ENCODE measurements at regions not wholly inside any gene's neighbourhood (a gene's known extent, or its start where the extent isn't known, plus 50 kb on each side); places are given as distances from the start of the nearest gene placed in this dataset.

DNA sequence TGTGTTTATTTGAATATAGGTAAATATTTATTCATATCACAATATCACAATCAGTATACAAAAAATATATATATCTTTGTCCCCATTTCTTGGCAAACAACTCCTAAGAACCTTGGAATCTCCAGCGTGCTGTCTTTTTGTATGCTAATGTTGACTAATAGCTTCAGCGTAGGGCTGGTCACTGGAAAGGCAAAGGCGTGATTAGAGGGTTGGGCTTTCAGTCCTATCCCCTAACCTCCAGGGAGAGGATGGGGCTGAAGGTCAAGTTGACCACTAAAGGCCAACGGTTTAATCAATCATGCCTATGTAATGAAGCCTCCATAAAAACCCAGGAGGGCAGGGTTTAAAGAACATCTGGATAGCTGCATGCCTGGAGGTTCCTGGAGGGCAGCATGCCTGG, 79.6 kb upstream of the BNC2 start:
- H3K27me3 Mint-ChIP-seq: no peaks in the 10 kb centered on the region
- no peaks in the 10 kb centered on the region for H3K4me1 ChIP-seq (ENCODE audit: control insufficient read depth in 1 of 2, extremely low read depth in 1 of 2, insufficient read depth in 2 of 2, low read length in 2 of 2)
- no peak overlapping the region for H3K27ac ChIP-seq (ENCODE audit: low read length)
- no peak for ATAC-seq (replicated peaks in 1 of 4)
- H3K4me3 Mint-ChIP-seq: no peak overlapping the region
- DNase-seq: no peak
- H3K36me3 ChIP-seq (ENCODE audit: control insufficient read depth in 2 of 2, extremely low read depth in 1 of 2, insufficient read depth in 1 of 2, low read length in 1 of 2): no peaks in the 10 kb centered on the region
- no peak overlapping the region for H3K4me3 ChIP-seq (ENCODE audit: control insufficient read depth in 1 of 2, extremely low read depth in 1 of 2, low read length in 1 of 2)
- H3K9me3 ChIP-seq: no peaks in the 10 kb centered on the region
- H3K9me3 Mint-ChIP-seq: peaks cover 2 to 5% (median 3%) of the 10 kb centered on the region in 3 donors
- ChIA-PET POLR2A (no interaction called here), CTCF (no interaction called here)
- no peaks in the 10 kb centered on the region for H3K36me3 Mint-ChIP-seq
- 40% methylated on average over 1 of the region's 4 CpGs for WGBS (ENCODE audit: insufficient coverage)
- no peaks in the 10 kb centered on the region for H3K4me1 Mint-ChIP-seq
- no peaks in the 10 kb centered on the region for H3K27me3 ChIP-seq (replicated peaks in 1 of 2; ENCODE audit: control insufficient read depth in 2 of 2, extremely low read depth in 1 of 2, insufficient read depth in 2 of 2, low read length in 1 of 2)
- no peak overlapping the region for H3K27ac Mint-ChIP-seq

DNA sequence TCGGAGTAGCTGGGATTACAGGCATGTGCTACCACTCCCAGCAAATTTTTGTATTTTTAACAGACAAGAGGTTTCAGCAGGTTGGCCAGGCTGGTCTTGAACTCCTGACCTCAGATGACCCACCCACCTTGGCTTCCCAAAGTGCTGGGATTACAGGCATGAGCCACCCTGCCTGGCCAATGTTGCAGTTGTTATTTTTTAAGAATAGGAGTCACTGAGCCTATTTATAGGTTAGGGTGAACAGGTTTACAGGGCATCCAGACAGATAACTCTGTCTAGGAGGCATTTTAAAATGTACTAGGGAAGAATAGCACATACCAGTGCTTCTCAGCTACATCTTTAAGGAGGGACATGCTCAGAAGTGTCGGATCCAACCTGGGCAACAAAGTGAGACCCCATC, 60.1 kb upstream of the BNC2 start:
- CTCF ChIA-PET: no interaction called here
- ATAC-seq (replicated peaks in 1 of 4): no peak
- 100% methylated on average over 1 of the region's 2 CpGs for WGBS (ENCODE audit: insufficient coverage)

DNA sequence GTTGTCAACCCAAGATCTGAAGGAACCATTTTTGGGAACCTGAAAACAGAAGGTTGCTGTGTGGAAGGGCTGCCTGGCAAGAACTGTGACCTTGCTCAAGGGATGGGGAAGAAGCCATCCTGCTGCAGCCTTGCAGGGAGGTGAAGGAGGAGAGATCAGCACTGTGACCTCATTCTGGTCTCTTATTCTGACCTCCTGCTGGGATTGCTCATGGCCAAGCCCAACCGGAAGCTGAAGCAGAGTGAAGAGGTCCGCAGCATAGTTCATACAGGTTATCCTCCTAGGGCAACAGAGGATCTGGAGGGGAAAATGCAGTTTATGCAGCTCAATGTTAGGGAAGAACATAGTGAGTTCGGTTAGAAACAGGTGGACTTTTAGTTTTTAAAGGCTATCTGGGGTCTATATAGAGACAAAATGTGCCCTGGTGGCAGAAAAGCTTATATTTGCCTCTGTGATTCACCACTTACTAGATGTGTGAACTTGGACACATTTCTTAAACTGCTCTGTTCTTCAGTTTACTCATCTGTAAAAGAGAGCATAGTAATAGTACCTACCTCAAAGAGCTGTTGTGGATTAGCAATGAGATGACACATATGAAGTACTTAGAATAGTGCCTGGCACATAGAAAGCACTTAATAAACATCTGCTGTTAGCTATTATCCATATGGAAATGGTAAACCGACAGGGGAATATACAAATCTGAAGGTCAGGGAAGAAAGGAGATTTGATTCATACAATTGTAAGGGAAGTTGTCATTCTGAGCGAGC, 57.9 kb upstream of the BNC2 start:
- H3K4me1 ChIP-seq (ENCODE audit: control insufficient read depth in 1 of 2, extremely low read depth in 1 of 2, insufficient read depth in 2 of 2, low read length in 2 of 2): no peaks in the 10 kb centered on the region
- WGBS (ENCODE audit: insufficient coverage): 85% methylated on average over 4 of the region's 5 CpGs

More for the DNA sequence above, 60.1 kb upstream of the BNC2 start:
- POLR2A ChIA-PET: no interaction called here
- Mint-ChIP-seq H3K9me3 (peaks cover 9 to 11% (median 10%) of the 10 kb centered on the region in 3 donors), H3K27ac (no peak overlapping the region), H3K4me1 (no peaks in the 10 kb centered on the region), H3K4me3 (no peak overlapping the region), H3K27me3 (no peaks in the 10 kb centered on the region), H3K36me3 (no peaks in the 10 kb centered on the region)
- Histone ChIP-seq H3K27ac (ENCODE audit: low read length) (no peak overlapping the region), H3K9me3 (no peaks in the 10 kb centered on the region), H3K36me3 (ENCODE audit: control insufficient read depth in 2 of 2, extremely low read depth in 1 of 2, insufficient read depth in 1 of 2, low read length in 1 of 2) (no peaks in the 10 kb centered on the region), H3K4me3 (ENCODE audit: control insufficient read depth in 1 of 2, extremely low read depth in 1 of 2, low read length in 1 of 2) (no peak overlapping the region), H3K27me3 (replicated peaks in 1 of 2; ENCODE audit: control insufficient read depth in 2 of 2, extremely low read depth in 1 of 2, insufficient read depth in 2 of 2, low read length in 1 of 2) (no peaks in the 10 kb centered on the region), H3K4me1 (ENCODE audit: control insufficient read depth in 1 of 2, extremely low read depth in 1 of 2, insufficient read depth in 2 of 2, low read length in 2 of 2) (no peaks in the 10 kb centered on the region)
- no peak for DNase-seq

DNA sequence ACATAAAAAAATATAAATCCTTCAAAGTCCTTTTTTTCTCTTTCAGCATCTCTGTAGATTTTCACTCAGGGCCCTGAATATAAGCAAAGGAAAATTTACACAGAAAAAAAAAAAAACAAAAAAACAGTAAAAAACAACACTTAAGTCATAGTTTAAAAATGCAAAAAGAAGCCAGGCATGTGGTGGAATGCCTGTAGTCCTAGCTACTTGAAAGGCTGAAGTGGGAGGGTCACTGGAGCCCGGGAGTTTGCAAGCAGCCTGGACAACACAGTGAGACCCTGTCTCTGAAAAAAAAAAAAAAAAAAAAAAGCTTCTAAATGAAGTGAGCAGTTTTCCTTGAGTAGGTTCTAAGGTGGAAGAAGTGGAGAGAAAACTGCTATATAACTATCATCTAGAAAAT, 55.0 kb upstream of the BNC2 start:
- ChIA-PET POLR2A (no interaction called here), CTCF (no interaction called here)
- ATAC-seq (replicated peaks in 1 of 4) (no peak), DNase-seq (no peak)
- no peaks in the 10 kb centered on the region for H3K9me3 ChIP-seq
- no peaks in the 10 kb centered on the region for H3K27me3 ChIP-seq (replicated peaks in 1 of 2; ENCODE audit: control insufficient read depth in 2 of 2, extremely low read depth in 1 of 2, insufficient read depth in 2 of 2, low read length in 1 of 2)
- no peaks in the 10 kb centered on the region for H3K36me3 ChIP-seq (ENCODE audit: control insufficient read depth in 2 of 2, extremely low read depth in 1 of 2, insufficient read depth in 1 of 2, low read length in 1 of 2)
- H3K4me3 Mint-ChIP-seq: no peak overlapping the region
- no peak overlapping the region for H3K27ac ChIP-seq (ENCODE audit: low read length)
- H3K4me1 ChIP-seq (ENCODE audit: control insufficient read depth in 1 of 2, extremely low read depth in 1 of 2, insufficient read depth in 2 of 2, low read length in 2 of 2): no peaks in the 10 kb centered on the region
- no peak overlapping the region for H3K27ac Mint-ChIP-seq
- no CpG with 5 or more reads among the region's 1 CpG for WGBS (ENCODE audit: insufficient coverage)
- no peak overlapping the region for H3K4me3 ChIP-seq (ENCODE audit: control insufficient read depth in 1 of 2, extremely low read depth in 1 of 2, low read length in 1 of 2)
- H3K27me3 Mint-ChIP-seq: no peaks in the 10 kb centered on the region
- no peaks in the 10 kb centered on the region for H3K4me1 Mint-ChIP-seq
- H3K36me3 Mint-ChIP-seq: no peaks in the 10 kb centered on the region
- H3K9me3 Mint-ChIP-seq: peaks cover 4 to 7% (median 6%) of the 10 kb centered on the region in 3 donors

More for the DNA sequence above, 57.9 kb upstream of the BNC2 start:
- Histone ChIP-seq H3K27me3 (replicated peaks in 1 of 2; ENCODE audit: control insufficient read depth in 2 of 2, extremely low read depth in 1 of 2, insufficient read depth in 2 of 2, low read length in 1 of 2) (no peaks in the 10 kb centered on the region), H3K27ac (ENCODE audit: low read length) (no peak overlapping the region), H3K36me3 (ENCODE audit: control insufficient read depth in 2 of 2, extremely low read depth in 1 of 2, insufficient read depth in 1 of 2, low read length in 1 of 2) (no peaks in the 10 kb centered on the region), H3K9me3 (no peaks in the 10 kb centered on the region), H3K4me3 (ENCODE audit: control insufficient read depth in 1 of 2, extremely low read depth in 1 of 2, low read length in 1 of 2) (no peak overlapping the region)
- DNase-seq (no peak), ATAC-seq (replicated peaks in 1 of 4) (no peak)
- Mint-ChIP-seq H3K4me3 (no peak overlapping the region), H3K4me1 (no peaks in the 10 kb centered on the region), H3K27me3 (no peaks in the 10 kb centered on the region), H3K27ac (no peak overlapping the region), H3K9me3 (peaks cover 4 to 9% (median 6%) of the 10 kb centered on the region in 3 donors), H3K36me3 (no peaks in the 10 kb centered on the region)
- ChIA-PET CTCF (no interaction called here), POLR2A (no interaction called here)

DNA sequence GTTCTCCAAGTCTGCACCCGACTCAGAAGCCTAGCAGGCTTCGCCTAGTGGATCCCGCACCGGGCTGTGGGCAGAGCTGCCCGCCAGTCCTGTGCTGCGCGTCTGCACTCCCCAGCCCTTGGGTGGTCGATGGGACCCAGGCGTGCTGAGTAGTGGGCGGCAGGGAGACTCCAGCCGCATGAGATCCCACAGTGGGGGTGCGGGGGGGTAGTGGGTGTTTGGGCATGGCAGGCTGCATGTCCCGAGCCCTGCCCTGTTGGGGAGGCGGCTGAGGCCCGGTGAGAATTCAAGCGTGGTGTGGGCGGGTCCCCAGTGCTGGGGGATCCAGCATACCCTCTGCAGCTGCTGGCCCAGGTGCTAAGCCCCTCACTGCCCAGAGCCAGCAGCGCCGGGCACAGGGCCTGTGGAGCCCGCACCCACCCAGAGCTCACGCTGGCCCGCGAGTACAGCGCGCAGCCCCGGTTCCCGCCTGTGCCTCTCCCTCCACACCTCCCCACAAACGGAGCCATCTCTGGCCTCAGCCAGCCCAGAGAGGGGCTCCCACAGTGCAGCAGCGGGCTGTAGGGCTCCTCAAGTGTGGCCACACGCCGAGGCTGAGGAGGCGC, 53.9 kb upstream of the BNC2 start:
- H3K9me3 ChIP-seq: no peaks in the 10 kb centered on the region
- Mint-ChIP-seq H3K27ac (no peak overlapping the region), H3K36me3 (no peaks in the 10 kb centered on the region), H3K4me3 (no peak overlapping the region), H3K9me3 (peaks cover 6 to 12% (median 8%) of the 10 kb centered on the region in 3 donors), H3K27me3 (no peaks in the 10 kb centered on the region), H3K4me1 (no peaks in the 10 kb centered on the region)
- no peak for ATAC-seq (replicated peaks in 1 of 4)
- H3K27me3 ChIP-seq (replicated peaks in 1 of 2; ENCODE audit: control insufficient read depth in 2 of 2, extremely low read depth in 1 of 2, insufficient read depth in 2 of 2, low read length in 1 of 2): no peaks in the 10 kb centered on the region
- ChIA-PET POLR2A (no interaction called here), CTCF (no interaction called here)
- WGBS (ENCODE audit: insufficient coverage): 91% methylated on average over 25 of the region's 32 CpGs
- no peaks in the 10 kb centered on the region for H3K36me3 ChIP-seq (ENCODE audit: control insufficient read depth in 2 of 2, extremely low read depth in 1 of 2, insufficient read depth in 1 of 2, low read length in 1 of 2)
- H3K27ac ChIP-seq (ENCODE audit: low read length): no peak overlapping the region
- H3K4me3 ChIP-seq (ENCODE audit: control insufficient read depth in 1 of 2, extremely low read depth in 1 of 2, low read length in 1 of 2): no peak overlapping the region
- no peak for DNase-seq
- H3K4me1 ChIP-seq (ENCODE audit: control insufficient read depth in 1 of 2, extremely low read depth in 1 of 2, insufficient read depth in 2 of 2, low read length in 2 of 2): no peaks in the 10 kb centered on the region

DNA sequence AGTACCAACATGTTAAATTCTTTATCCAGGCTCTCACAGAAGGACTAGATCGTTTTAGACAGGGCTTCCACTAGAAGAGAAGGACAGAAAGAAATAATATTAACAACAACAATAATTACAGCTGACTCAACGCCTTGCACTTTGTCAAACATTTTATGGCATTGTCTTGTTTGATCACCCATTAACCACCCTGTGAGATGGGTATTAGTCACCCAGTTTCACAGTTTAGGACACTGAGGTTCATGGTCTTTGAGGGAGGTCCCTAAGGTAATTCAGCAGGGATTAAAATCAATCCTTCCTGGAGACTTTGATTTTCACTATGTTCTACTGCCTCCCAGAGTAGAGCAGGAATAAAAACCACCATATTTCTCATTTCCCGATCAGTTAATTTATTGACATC, 51.4 kb upstream of the BNC2 start:
- H3K27me3 ChIP-seq (replicated peaks in 1 of 2; ENCODE audit: control insufficient read depth in 2 of 2, extremely low read depth in 1 of 2, insufficient read depth in 2 of 2, low read length in 1 of 2): no peaks in the 10 kb centered on the region
- no peaks in the 10 kb centered on the region for H3K4me1 ChIP-seq (ENCODE audit: control insufficient read depth in 1 of 2, extremely low read depth in 1 of 2, insufficient read depth in 2 of 2, low read length in 2 of 2)
- no peaks in the 10 kb centered on the region for H3K27me3 Mint-ChIP-seq
- WGBS (ENCODE audit: insufficient coverage): no CpG with 5 or more reads among the region's 3 CpGs
- no peak overlapping the region for H3K27ac ChIP-seq (ENCODE audit: low read length)
- no peak for ATAC-seq (replicated peaks in 1 of 4)
- H3K9me3 ChIP-seq: no peaks in the 10 kb centered on the region
- no peak for DNase-seq
- no peaks in the 10 kb centered on the region for H3K4me1 Mint-ChIP-seq
- H3K9me3 Mint-ChIP-seq: peaks cover 15 to 18% (median 15%) of the 10 kb centered on the region in 3 donors
- H3K27ac Mint-ChIP-seq: no peak overlapping the region
- POLR2A ChIA-PET: no interaction called here
- no peak overlapping the region for H3K4me3 ChIP-seq (ENCODE audit: control insufficient read depth in 1 of 2, extremely low read depth in 1 of 2, low read length in 1 of 2)
- CTCF ChIA-PET: no interaction called here
- no peaks in the 10 kb centered on the region for H3K36me3 Mint-ChIP-seq
- H3K4me3 Mint-ChIP-seq: no peak overlapping the region
- no peaks in the 10 kb centered on the region for H3K36me3 ChIP-seq (ENCODE audit: control insufficient read depth in 2 of 2, extremely low read depth in 1 of 2, insufficient read depth in 1 of 2, low read length in 1 of 2)
